K562 (cell line): ENCODE measurements at regions not wholly inside any gene's neighbourhood (a gene's known extent, or its start where the extent isn't known, plus 50 kb on each side); places are given as distances from the start of the nearest gene placed in this dataset.

Experiments
- ARID3A ChIP-seq: IDR thresholded peaks from 2 replicates; pipeline ENCODE4 v1.6.1; 2012; ENCODE audit warnings: low read depth, low read length, improper control_type of control experiment, borderline replicate concordance
- CCAR2 ChIP-seq: fragments of 200-400 bp; formaldehyde crosslinking; IDR thresholded peaks from 2 replicates; pipeline ENCODE4 v1.6.1; 2017; ENCODE audit warnings: mild to moderate bottlenecking, low read depth, low read length
- JUNB ChIP-seq: fragments of 450-650 bp; formaldehyde crosslinking; conservative IDR thresholded peaks from 2 replicates; pipeline ENCODE4 v1.4.0; 2020; ENCODE audit warnings: mild to moderate bottlenecking
- NFXL1 ChIP-seq: fragments of 450-650 bp; formaldehyde crosslinking; IDR thresholded peaks from 2 replicates; pipeline ENCODE4 v1.4.0; 2021; ENCODE audit warnings: mild to moderate bottlenecking
- PHF8 ChIP-seq: fragments of 200-600 bp; sonication (generic); IDR thresholded peaks from 2 replicates; pipeline ENCODE4 v1.6.1; 2012; ENCODE audit warnings: mixed run types, mild to moderate bottlenecking, inconsistent platforms, low read length, moderate library complexity, borderline replicate concordance
- POLR2A ChIP-seq: fragments of 450-650 bp; conservative IDR thresholded peaks from 2 replicates; pipeline ENCODE4 v1.6.1; 2016
- SUPT5H ChIP-seq: fragments of 450-650 bp; IDR thresholded peaks from 2 replicates; pipeline ENCODE4 v1.6.1; 2016
- ZNF224 ChIP-seq: sonication (generic); formaldehyde crosslinking; IDR thresholded peaks from 2 replicates; pipeline ENCODE4 v1.8.0; 2022; ENCODE audit warnings: mild to moderate bottlenecking, missing genetic modification reagents
- ZZZ3 ChIP-seq: fragments of 450-650 bp; IDR thresholded peaks from 2 replicates; pipeline ENCODE4 v1.6.1; 2016; ENCODE audit warnings: antibody characterized with exemption, mild to moderate bottlenecking, moderate library complexity

GRCh38 chr11:91230647-91231046 is 994.0 kb upstream of the FAT3 start:
- no peak for TF ChIP-seq JUNB
- no peak for TF ChIP-seq ZNF224 (CRISPR knock-in tag)
- no peak for TF ChIP-seq NFXL1 (CRISPR knock-in tag)
- TF ChIP-seq POLR2A: no peak
- TF ChIP-seq ARID3A: no peak
- no peak for TF ChIP-seq CCAR2
- no peak for TF ChIP-seq ZZZ3
- TF ChIP-seq PHF8: no peak
- TF ChIP-seq SUPT5H: no peak
